ENCODE measurements at regions not wholly inside any gene's neighbourhood (a gene's known extent, or its start where the extent isn't known, plus 50 kb on each side); places are given as distances from the start of the nearest gene placed in this dataset.
"Not testable (repeated sequence)": the region's sequence is repeated elsewhere in the genome, so short reads cannot be mapped to it uniquely, and the experiment has no call there.

- TF ChIP-seq CTCF, POLR2A (IDR thresholded peaks at IDR 0.05): not testable (repeated sequence)
Observed at GRCh38 chr20:28575991-28576390, 2681.5 kb upstream of the DEFB115 start.
